ENCODE measurements at regions not wholly inside any gene's neighbourhood (a gene's known extent, or its start where the extent isn't known, plus 50 kb on each side); places are given as distances from the start of the nearest gene placed in this dataset.

- TF ChIP-seq CTCF (conservative IDR thresholded peaks at IDR 0.05 in 1 of 2, IDR thresholded peaks at IDR 0.05 in 1 of 2; ENCODE audit: extremely low read depth in 1 of 2, insufficient read depth in 1 of 2, low read depth in 1 of 2, low read length in 2 of 2) (no peak), EZH2 (IDR thresholded peaks at IDR 0.05; ENCODE audit: borderline replicate concordance, low read length) (no peak)
These were observed 641.1 kb upstream of the BCHE start for GRCh38 chr3:166478356-166478755.

Measured in mammary epithelial cell (primary cell).